GM18858 (cell line): ENCODE measurements at regions not wholly inside any gene's neighbourhood (a gene's known extent, or its start where the extent isn't known, plus 50 kb on each side); places are given as distances from the start of the nearest gene placed in this dataset.

ENCODE experiments used
- ATAC-seq: cut with Tn5 transposase; IDR thresholded peaks from one replicate; pipeline ENCODE4 v1.9.1; 2021; ENCODE audit not compliant: unreplicated experiment

DNA sequence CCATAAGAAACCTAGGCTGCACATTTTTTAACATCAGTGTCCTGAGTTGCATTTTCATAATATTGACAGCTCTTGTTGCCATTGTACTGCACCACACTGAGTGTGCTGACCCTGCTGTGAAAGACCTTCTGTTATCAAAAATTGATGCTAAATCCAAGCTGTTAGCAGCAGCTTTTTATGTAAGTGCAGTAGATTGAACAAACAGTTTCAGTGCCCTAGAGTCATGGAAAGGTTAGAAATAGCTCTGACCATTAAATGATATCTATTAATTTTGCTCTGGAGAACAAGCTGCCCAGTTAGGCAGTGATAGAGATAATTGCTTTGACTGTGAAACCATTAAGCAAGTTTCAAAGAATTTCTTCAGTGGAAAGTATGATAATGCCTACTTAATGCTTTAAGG, 1289.2 kb upstream of the PCDH20 start:
- no peak for ATAC-seq

GRCh38 chr13:62702502-62702901, 1286.9 kb upstream of the PCDH20 start:
- ATAC-seq = no peak

DNA sequence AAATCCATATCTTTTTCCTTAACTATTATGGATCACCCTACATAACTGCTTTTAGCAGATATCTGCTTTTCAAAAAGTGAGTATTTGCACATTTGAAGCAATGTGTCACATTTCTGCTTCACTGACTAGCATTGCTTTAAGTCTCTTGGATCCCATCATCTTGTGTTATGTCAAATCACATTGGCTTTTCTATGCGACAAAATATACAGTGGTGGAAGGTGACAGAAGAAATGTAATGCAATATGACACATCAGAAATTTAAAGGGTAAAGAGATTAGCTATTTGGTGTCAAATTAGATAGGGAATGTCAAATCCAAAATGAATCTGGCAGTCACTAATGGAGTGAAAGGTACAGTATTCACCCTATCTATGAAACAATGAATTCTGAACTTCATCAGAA, 1282.1 kb upstream of the PCDH20 start:
- no peak for ATAC-seq

DNA sequence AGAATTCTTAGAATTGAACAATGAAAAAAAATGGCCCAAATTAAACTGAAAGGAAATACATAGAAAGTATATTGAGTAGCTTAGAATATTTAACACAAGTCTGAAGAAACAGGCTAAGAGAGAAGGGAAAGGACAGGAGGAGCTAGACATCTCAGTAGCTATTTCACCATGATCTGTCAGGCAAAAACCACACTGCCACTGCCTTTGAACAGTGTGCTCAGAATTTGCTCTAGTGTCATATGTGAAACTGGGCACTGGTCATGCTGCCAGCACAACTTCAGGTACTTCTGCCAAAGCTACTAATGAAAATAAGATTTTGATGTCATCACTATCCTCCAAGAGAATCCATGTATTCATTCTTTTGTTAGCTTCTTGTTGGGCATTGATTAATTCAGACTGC, 1280.8 kb upstream of the PCDH20 start:
- ATAC-seq = no peak

DNA sequence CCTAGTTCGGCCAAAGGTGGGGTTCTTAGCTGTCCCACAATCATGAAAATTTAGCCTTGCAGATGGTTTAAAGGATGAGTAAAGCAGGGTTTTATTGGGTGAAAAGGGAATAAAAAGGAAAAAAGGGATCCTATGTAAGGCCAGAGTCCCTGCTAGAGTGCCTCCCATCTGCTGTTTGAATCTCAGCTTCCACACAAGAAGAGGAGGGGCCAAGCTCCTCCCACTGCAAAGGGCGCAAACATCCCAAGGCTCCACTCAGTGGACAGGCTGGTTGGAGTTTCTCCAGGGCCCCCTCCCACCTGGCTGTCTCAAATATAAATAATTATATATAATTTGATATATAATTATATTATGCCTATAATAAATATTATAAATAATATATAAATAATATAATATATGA, 1272.1 kb upstream of the PCDH20 start:
- no peak for ATAC-seq

- ATAC-seq = no peak
These were observed 1268.7 kb upstream of the PCDH20 start for GRCh38 chr13:62684359-62684758.

DNA sequence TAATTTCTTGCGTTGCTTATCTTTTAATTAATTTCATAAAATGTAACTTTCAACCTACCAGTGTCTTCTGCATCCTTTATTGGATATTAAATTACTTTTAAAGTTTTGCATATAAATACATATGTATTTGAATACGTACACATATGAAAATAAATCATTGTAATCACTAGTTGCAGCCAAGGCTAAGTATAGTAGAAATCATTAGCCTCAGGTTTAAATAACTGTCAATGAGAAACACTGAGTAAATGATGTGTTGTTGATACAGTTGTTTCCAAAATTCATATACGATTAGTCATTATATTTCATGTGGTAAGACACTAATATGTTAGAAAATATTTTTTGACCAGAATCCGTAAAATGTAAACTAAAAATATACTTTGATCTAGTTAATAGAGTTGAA, 1267.1 kb upstream of the PCDH20 start:
- ATAC-seq = no peak

- no peak for ATAC-seq
These were observed 1262.4 kb upstream of the PCDH20 start for GRCh38 chr13:62678039-62678438.

- no peak for ATAC-seq
These were observed 1248.1 kb upstream of the PCDH20 start for GRCh38 chr13:62663767-62664166.

DNA sequence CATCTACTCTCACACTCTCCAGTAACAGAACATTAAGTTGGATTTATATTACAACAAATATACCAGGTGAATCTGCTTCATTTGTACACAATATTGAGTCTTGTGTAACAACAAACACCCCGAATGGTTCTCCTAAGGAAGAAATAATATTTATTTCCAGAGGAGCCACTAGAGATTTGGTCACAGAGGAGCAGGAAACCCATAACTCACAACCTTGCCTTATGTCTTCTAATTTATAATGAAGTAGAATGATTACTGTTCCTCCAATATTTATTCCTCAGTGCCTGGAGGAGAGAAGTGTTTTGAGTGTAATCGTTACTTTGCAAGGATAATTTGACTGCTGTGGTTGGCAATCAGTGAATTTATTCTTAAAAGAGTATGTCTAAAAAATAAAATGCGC, 1243.7 kb upstream of the PCDH20 start:
- ATAC-seq = no peak

GRCh38 chr13:62653371-62653770, 1237.7 kb upstream of the PCDH20 start:
- ATAC-seq = no peak

DNA sequence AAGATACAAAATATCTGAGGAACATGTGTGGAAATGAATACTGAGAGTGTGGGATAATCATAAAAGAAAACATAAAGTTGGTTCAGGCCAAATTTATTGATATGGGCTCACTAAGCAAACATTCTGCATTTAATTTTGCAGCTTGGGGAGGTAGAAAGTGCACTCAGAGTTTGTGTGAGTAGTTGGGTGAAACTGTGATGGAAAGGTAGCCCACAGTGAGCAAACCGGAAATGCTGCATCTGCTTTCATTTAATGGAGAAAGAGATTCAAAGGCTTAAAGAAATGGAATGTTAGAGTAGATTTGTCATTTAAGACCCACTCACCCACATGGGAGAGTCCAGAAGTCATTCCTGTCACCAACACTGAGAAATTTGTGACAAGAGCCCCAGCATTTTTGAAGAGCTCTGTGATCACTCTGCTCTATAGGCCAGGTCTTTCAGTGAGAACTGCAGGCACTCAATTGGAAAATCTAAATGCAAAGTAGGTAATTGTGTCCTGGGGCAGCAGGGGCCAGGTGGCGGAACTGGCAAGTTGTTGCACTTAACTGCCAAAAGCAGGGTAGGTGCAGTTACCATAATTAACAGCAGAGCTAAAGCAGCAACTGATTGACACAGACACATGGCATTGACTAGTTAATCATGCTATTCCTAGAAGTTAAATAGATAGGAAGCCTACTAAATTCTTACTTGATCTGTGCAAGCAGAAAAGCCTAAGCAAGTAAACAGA, 1228.3 kb upstream of the PCDH20 start:
- ATAC-seq = peak; percentile 74

GRCh38 chr13:62643007-62643483, 1227.4 kb upstream of the PCDH20 start:
- ATAC-seq = peak; percentile 51

DNA sequence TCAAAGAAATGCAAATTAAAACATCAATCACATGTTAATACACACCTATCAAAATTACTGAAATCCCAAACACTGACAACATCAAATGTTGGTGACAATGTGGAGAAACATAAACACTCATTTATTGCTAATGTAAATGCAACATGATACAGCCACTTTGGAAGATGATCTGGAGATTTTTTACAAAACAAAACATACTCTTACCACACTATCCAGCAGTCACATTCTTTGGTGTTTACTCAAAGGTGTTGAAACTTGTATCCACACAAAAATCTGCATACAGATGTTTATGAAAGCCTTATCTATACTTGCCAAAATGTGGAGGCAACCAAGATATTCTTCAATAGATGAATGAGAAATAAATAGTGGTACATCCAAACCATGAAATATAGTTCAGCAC, 1219.5 kb upstream of the PCDH20 start:
- no peak for ATAC-seq

- ATAC-seq = no peak
These were observed 1217.8 kb upstream of the PCDH20 start for GRCh38 chr13:62633448-62633847.

DNA sequence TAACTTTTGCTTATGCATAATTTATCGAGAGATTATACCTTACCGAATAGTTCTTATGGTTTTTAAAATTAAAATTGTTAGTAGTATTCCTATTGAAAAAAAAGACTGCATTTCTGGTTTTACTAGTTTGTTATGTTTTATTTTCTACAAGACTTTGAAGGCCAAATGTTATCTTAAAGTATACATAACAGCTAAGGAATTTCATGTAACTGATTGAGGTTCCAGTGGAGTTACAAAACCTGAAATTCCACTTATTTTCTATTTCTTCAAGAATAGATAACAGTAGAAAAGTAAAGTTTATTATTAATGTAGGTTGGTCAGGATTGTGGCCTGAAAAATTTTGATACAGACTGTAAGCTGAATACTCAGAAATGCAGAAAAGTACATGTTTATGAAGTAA, 1216.0 kb upstream of the PCDH20 start:
- ATAC-seq = no peak

DNA sequence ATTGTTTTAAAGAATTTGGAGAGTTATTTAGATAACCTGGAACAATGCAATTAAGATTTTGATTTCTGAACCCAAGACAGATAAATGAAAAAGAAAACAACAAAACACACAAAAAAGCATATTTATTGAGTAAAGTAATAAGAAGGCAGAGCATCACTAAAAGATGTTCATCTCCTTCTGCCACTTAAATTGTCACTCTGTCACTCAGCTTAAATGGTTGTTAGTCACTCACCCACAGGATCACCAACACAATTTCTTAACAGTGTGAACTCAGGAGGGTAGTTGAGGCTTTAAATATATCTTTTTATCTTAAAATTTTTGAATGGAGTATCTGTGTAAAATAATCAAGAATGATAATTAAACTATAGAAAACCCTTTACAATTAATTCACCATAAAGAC, 1215.5 kb upstream of the PCDH20 start:
- ATAC-seq = no peak

DNA sequence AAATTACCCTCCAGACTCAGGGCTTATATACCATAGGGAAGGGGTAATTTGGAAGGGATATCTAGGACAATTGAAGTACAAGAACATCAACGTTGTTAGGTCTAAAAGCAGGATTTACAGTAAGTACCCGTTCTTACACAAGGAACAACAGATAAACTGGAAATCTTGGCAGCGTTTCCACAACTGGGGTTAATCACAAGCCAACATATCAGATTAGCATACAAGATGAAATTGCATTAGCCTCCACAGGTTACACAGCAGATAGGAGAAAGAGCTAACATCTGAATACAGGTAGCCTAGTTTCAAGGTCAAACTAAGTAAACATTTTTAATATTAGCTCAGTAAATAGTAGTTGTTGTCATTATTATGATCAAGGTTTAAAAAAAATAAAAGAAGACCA, 1214.0 kb upstream of the PCDH20 start:
- ATAC-seq = no peak

- no peak for ATAC-seq
These were observed 1211.6 kb upstream of the PCDH20 start for GRCh38 chr13:62627226-62627625.

DNA sequence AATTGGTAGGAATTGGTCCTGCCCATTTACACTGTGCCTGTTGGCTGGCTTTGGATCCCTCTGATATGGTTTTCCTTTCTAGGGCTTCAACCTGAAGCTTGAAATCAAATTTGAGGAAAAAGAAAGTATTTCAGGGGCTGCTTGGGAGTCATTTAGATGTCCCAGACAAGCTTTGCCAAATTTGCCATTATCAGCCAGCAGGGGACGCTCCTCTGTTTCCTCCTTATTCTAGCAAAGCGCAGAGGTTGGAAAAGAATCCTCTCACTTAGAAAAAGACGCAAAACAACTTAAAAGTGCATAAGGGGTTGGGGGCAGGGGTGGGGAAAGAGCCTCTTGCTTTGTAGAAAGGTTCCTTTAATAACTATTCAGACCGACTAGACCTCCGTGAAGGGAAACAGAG, 1211.1 kb upstream of the PCDH20 start:
- ATAC-seq = no peak

DNA sequence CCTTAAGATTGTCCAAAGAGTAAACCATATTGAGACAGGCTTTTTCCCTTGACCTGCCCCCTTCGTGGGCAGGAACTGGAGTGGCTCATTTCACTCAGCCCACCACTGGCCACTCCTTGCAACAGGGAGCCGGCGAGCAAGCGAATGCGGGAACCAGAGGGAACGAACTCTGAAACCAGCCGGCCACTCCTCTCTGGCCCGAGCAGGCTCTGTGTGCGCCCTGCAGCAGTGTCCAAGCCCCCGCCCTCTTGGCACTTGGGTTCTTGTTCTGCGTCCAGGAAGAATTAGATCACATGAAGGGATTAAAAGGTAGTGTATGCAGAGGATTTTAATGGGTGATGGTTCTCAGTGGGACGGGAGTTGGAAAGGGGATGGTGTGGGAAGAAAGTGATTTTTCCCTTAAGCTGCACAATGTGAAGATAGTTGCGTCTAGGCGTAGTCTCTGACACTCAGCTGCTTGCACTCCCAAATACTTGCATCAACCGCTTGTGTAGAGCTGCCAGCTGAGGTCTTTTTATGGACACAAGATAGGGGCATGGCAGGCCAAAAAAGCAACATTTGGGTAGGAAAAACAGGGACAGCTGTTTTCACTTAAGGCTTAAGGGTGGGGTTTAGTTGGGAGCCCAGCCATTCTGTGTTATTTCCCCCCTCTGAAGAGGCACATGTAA, 1209.7 kb upstream of the PCDH20 start:
- no peak for ATAC-seq

GRCh38 chr13:62613819-62614218, 1198.2 kb upstream of the PCDH20 start:
- ATAC-seq = no peak

- ATAC-seq = no peak
These were observed 1195.7 kb upstream of the PCDH20 start for GRCh38 chr13:62611343-62611742.
